ENCODE measurements at regions not wholly inside any gene's neighbourhood (a gene's known extent, or its start where the extent isn't known, plus 50 kb on each side); places are given as distances from the start of the nearest gene placed in this dataset.
A peak's percentile ranks its signal among the peaks of the same experiment; 100 is the strongest.
"Not testable (repeated sequence)": the region's sequence is repeated elsewhere in the genome, so short reads cannot be mapped to it uniquely, and the experiment has no call there.

DNA sequence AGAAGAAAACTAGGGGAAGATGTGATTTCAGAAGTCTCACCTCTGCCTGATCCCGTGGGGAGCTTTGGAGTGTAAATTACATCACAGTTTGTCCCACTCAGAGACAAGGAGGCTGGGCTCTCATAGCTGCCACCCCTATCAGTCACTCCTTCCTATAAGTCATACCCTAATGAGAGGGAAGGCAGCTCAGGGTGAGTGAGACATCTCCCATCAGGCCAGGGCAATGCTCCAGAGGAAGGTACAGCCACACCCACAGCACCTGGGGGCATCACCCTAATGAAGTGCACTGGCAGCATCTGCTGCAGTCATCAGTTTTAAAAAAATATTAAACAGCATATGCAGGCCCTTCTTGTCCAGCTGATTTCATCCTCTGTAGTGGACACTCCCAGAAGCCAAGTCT is 223.1 kb upstream of the NBPF12 start:
- not testable (repeated sequence) for DNase-seq (ENCODE audit: low spot score)

DNA sequence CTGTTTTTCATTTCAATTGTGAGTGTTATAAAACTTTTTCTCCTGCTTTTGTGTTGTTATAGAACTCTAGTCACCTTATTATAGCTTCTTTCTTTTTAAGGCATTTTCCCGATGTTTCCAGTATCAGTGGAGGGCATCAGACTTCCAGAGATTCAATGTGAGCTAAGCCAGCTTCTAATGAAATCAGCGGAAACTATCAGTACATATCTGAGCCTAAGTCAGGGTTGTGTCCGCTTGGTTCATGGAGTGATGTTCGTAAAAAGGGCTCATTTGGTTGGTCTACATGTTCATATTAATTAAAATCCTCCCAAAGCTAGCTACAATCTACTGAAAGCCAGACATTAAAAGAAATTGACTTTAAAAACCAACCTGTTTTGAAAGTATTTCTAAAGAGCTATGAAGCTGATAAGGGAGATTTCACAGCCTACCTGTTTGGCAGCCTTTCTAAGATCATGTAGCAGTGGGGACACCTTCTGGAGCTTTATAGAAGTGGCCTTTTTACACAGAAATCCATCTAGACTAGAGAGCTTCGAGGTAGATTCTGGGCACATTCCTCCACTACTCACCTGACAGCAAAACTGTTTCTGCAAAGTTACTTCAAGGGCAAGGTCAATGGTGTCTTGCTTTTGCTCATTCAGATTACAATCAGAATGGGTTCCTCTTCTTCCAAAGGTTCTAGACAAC is 227.1 kb upstream of the NBPF12 start:
- DNase-seq (ENCODE audit: low spot score): peak; percentile 45

DNA sequence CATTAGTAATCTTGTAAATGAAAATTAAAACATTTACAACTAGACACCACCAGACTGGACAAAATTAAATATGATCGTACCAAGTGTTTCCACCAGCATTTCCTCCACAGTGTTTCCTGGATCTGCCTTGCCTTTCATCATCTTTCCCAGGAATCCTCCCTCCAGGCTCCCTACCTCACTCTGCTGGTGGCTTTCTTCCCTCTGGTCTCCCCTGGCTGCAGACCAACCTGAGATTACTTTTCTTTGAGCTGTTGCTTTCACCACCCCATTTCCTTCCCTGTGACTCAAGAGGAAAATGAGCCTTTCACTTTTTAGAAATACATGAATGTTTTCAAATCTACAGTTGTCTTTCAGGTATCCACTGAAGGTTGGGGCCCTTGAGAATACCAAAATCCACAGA is 228.8 kb upstream of the NBPF12 start:
- DNase-seq (ENCODE audit: low spot score): not testable (repeated sequence)

DNA sequence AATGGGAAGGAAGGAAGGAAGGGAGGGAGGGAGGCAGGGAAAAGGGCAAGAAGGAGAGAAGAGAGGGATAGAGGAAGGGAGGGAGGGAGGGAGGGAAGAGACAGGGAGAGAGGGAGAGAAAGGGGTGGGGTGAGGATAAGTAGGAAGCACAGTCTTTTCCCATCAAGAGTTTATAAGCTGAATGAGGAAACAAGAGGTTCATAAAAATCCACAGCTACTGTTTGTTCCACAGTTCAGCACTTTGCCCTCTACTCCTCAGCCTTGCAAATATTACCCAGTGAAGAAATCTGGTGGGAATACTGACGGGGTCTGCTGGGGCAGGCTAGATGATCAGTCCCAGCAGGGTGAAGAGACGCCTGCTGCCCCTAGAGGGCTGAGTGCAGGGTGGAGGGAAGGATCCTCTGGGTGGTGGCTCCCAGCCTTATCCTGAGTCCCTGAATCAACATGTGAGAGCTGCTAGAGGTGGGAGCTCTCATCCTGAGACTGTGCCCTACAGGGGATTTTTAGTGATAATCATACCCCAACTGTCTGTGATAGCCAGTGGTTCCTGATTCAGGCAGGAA is 233.9 kb upstream of the NBPF12 start:
- not testable (repeated sequence) for DNase-seq (ENCODE audit: low spot score)

DNA sequence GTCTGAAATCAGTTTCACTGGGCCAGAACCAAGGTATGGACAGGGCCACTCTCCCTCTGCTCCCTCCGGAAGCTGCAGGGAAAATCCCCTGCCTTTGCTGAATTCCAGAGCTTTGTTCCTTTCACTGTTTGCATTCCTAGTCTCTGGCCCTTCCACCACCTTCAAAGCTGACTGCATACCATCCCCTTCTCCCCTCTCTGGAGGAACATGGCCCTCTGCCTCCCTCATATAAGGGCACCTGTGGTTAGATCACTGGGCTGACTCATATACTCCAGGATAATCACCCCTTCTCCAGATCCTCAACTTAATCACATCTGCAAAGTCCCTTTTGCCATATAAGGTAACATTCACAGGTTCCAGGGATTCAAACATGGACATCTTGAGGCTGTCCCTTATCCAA is 236.8 kb upstream of the NBPF12 start:
- DNase-seq (ENCODE audit: low spot score): not testable (repeated sequence)

DNA sequence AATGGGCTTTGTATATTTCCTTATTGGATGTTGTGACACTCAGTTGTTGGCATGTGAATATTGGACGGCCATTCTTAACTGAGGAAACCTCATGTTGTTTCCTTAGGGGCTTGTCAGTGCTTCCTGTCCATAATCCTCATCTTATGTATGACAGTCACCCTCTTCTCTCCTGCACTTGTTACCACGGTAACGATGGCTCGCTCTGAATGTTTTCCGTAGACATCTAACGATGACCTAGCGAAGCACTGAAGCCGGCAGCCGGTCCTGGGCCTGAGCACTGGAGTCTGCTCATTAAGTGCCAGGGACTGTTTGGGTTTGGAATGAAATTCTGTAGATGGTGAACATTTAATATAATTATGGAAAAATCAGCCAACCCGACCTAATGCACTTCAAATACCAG is 242.7 kb upstream of the NBPF12 start:
- not testable (repeated sequence) for DNase-seq (ENCODE audit: low spot score)

DNA sequence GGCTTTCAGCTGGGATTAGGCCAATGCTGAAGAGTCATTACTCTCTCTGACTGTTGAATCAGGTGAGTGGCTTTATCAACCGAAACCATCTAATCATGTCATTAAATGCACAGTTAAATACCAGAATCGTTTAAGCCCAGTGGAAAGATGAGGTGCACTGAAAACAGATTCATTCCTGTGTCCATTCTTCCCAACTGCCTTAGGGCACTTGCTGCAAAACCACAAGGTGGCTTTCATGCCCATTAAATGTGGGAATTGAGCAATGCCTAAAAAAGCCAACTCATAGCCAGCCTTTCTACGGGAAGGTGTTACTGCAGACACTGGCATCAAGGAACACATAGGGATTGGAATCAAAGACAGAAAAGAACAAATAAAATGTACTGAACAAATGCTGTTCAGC is 246.3 kb upstream of the NBPF12 start:
- not testable (repeated sequence) for DNase-seq (ENCODE audit: low spot score)

DNA sequence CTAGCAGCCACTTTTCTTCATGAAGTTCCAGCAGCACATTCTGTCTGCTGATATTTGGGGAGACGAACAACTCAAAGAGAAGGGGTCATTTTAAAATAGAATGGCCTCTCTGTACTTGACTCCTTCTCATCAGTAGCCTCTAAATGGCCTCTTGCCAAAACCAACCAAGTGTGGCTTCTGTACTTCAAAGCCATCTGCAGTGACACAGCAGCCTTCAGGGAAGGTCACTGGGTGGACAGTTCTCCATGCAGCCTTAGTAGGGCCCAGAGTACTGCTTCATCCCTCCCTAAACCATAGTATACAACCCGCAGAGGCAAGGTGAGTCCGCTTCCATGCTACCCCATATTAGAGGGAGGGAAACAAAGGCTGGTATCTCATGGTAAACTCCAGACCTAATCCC is 249.2 kb upstream of the NBPF12 start:
- DNase-seq (ENCODE audit: low spot score): not testable (repeated sequence)

DNA sequence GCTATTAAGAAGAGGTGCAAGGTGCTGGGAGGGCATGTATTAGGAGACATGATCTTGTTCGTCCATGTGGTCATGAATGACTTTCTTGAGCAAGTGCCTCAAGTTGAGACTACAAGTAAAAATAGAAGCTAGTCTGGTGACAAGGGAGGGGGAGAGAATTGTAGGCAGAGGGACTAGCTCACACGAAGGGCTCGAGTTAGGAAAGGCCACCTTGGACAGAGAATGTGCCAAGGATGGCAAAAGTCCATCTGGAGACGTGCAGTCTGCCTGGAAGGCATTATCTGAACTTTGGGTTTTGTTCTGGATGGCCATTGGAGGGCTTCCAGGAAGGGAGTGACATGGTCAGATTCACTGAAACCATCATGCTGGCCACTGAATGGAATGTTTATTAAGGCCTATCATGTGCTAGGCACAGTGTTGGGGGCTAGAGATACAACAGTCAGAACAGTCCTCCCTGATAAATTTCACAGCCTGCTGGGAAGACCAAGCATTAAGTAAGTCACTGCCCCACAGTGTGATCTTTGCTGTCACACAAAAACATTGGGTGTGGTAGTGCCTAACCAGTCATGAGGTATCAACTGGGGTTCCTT is 251.3 kb upstream of the NBPF12 start:
- not testable (repeated sequence) for DNase-seq (ENCODE audit: low spot score)

DNA sequence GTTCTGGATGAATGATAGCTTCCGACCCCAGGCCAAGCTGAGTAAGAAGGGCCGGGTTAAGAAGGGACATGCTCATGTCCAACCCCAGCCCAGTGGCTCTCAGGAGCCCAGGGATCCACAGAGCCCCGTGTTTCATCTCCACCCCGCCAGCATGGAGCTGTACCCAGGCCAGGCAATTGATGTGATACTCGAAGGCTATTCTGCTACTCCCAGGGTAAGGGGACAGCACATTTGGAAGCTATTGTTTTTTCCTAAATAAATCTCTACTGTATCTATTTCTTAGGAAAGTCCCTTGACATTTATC is 255.0 kb upstream of the NBPF12 start:
- not testable (repeated sequence) for DNase-seq (ENCODE audit: low spot score)

DNA sequence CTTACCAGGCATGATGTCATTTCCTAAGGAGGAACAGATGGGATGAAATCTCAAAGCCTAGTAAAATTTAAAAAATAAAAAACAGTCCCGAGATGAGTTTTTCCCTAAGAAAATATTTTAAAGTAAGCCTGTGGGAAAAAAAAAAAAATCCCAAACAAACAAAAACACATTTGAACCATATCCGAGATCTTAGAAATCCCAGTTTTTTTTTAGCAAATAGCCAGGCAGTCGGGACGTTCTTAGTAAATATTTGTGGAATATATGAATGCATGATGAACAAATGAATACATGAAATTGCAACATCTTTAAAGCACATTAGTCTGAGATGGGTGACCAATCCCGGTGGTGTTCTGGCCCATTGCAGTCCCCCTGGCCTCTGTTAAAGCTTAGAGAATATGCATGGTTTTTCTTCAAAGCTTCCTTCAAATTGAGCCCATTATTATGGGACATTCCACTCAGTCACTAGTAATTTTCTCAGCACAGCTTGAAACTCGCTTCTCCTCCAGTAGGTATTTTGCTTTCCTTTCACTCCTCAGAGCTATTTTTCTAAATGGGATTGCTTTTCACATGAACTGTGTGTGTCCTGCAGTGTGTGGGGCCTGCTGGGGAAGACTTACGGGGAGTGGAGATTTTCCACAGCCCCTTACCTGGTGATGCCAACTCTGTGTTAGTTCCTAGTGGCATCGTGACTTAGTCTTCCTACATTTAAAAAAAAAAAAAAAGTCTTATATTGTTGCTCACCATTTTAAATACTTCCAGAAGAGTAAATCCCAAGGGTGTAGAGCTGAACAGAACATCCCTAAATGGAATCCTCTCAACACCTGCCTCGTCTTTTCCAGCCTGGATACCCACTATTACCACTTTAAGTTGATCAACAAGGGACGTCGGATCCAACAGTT is 255.6 kb upstream of the NBPF12 start:
- DNase-seq (ENCODE audit: low spot score): not testable (repeated sequence)

DNA sequence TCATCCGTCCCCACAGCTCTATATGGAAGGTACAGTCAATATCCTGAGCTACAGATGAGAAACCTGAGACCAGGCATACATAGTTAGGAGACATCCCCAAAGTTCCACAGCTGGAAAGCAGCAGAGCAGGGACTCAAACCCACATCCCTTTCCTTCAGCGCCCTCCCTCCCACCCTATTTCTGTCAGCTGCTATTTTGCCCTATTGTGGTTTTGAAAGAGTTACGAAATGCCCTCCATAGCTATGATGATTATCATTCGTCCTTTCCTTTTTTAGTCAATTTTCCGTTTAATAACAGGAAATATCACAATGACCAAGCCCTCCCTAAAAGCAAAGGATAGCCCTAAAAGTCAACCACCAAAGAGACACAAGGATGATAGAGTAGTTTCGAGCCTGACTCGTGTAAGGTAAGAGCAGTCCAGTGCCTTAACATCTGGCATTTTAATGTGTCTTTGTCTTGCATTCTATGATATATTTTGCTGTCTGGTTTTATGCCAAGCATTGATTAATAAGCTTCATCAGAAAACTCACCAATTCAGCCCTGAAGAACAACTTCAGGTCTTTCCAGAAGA is 264.3 kb upstream of the NBPF12 start:
- DNase-seq (ENCODE audit: low spot score): not testable (repeated sequence)

DNA sequence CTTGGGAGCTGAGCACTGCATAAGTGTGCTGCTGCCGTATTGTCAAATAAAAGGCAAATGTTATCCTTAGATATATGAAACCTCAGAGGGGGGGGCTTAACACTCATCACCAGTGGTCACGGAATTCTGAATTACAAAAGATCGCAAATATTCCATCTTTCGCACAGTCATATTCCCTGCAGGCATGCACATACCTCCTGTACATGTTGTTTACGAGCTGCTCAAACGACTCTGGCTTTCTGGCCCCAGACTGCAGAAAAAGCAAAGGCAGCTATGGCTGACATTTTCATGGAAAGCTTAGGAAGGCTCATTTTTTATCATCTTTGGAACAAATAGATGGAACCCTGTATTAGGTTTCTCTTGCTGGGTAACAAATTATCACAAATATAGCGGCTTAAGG is 265.5 kb upstream of the NBPF12 start:
- not testable (repeated sequence) for DNase-seq (ENCODE audit: low spot score)

DNA sequence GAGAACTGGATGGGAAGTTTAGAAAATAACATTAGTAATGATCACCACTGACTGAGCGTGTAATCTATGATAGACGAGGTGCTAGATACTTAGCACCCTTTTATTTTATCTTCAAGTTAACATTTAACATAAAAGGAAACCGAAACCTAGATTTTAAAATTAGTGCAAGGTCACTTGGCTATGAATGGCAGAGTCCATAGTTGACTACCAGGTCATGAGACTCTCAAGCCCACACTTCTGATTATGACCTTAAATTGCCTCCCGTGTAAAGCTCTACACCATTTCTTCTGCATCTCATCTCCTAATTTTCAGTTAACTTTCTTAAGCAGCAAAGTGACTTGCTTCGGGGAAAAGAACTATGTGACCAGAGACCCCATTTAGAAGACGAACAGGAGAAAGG is 266.5 kb upstream of the NBPF12 start:
- not testable (repeated sequence) for DNase-seq (ENCODE audit: low spot score)

DNA sequence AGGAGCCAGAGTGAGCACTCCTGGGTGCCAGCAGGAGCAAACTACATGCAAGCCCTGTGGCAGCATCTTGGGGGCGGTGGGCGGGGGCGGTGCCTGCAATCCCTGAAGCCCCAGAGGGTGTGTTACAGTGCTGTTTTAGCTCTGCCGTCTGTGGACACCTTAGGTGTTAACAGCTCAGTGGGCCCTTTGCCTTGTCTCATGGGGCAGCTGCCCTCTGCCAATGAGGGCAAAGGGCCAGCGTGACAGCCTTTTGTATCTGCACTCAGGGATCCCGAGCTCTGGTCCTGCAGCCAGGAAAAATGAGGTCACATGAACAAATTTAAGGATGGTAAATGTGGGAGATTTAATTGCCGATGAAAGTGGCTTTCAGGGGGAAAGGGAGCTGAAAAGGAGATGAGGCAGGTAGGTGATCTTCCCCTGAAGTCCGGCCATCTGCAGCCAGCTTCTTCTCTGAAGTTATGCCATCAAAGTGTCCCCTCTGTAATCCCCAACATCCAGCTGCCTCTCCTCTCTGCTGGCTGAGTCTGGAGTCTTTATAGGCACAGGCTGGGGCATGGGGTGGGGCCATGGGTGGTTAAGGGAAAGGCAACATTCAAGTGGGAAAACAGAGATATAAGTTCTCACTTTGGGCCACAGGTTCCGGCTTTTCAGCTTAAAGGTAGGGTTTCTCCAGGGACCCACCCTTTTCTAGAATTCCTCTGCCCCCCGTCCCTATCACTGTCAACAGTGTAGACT is 267.1 kb upstream of the NBPF12 start:
- DNase-seq (ENCODE audit: low spot score): not testable (repeated sequence)

DNA sequence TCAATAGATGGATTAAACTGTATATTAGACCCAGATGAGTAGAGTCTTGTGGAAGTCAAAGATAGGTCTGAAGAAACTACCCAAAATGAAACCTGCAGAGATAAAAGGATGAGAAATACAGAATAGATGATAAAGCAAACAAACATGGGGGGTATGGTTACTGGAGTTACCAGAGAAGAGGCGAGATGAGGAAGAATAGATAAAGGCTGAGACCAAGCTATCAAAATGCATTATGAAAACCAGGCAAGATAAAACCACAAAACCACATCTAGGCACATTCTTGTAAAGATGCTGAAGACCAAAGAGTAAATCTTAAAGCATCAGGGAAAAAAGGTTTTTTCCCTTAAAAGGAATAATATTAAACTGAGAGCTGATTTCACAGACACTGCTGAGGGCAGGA is 271.8 kb upstream of the NBPF12 start:
- not testable (repeated sequence) for DNase-seq (ENCODE audit: low spot score)

DNA sequence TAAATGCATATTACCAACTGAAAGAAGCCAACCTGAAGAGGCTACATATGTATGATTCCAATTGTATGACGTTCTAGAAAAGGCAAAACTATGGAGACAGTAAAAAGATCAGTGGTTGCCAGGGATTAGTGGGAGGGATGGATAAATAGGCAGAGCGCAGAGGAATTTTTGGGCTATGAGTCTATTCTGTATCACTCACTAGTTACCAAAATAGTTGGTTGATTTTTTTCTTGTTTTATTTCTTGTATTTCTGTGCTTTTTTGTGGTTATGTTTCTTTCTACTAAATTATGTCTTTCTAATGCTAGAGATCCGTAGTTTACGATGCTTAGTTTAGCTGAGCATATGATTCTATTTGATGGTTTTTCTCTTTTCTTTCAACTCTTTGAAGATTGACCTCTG is 277.9 kb upstream of the NBPF12 start:
- not testable (repeated sequence) for DNase-seq (ENCODE audit: low spot score)

DNA sequence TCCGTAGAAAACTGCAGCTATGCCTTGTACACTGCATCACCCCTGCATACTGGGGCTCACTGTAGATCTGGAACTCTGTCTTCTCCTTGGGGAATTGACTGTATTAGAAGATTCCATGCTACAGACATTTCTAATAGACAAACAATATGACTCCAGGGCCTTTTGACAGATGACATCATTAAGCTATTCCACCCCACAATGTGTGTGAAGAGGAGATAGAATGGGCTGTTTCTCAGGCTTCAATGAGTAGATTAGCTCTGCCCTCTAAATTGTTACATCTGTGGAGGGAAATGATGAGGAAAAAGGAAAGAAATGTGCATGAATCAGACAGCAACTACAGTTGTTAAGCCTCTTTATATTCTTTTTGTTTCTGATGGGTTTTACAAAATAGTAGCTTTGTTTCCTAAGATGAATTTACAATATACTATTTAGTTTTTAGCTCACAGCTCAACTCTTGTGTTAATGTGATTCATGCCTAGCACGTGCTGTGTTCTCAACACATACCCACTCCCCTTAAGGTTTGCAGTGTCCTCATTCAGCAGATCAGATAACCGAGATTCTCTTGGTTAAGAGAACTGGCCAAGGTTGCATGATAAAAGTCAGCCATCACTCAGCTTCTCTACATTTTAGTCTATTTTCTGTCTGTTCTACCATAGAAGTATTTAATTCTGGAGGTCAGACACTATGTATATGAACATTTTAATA is 281.6 kb upstream of the NBPF12 start:
- not testable (repeated sequence) for DNase-seq (ENCODE audit: low spot score)

DNA sequence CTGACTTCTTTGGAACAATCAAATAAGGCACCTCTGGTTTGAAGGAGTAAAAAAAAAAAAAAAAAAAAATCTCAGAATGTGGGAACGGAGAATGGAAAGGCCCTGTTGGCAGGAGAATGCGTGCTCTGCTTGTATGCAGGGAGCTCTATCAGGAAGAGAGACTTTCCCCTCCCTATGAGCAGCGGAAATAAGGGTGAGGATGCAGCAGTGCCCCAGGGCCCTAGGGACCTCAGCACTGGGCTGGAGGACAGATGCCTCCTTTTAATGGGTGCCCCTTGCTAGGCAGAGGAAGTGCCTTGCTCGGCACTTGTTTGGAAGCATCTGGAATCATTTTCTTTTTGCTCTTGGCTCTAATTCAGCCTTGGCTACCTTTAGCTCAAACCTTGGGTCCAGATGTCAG is 283.4 kb upstream of the NBPF12 start:
- DNase-seq (ENCODE audit: low spot score): not testable (repeated sequence)

DNA sequence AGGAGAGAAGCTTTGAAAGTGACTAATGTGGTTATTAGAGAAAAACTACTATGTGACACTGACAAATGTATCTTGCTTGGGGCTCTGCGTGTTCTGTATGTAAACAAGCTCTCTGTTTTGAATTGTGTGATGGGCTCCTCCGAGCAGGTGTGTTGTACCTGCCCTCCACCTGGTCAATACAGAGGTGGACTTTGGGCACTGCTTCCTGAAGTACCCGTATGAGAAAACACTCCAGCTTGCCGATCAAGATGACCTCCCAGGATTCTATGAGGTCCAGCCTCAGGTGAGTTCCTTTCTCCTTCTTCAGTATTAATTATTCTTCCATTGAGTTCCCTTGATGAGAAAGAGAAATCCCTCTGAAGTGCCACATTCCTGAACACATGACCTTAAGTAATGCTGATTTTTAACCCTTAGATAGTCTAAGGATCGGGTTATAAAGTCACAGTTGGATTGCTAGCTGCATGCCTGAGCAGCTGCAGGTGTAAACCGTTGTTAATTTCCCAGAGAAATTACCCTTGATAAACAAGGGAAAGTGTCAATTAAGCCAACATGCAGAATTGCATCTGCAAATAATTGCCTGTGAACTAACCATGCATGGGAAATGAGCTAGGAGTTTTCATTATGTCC is 292.0 kb upstream of the NBPF12 start:
- DNase-seq (ENCODE audit: low spot score): not testable (repeated sequence)
